ENCODE measurements at regions not wholly inside any gene's neighbourhood (a gene's known extent, or its start where the extent isn't known, plus 50 kb on each side); places are given as distances from the start of the nearest gene placed in this dataset.

DNA sequence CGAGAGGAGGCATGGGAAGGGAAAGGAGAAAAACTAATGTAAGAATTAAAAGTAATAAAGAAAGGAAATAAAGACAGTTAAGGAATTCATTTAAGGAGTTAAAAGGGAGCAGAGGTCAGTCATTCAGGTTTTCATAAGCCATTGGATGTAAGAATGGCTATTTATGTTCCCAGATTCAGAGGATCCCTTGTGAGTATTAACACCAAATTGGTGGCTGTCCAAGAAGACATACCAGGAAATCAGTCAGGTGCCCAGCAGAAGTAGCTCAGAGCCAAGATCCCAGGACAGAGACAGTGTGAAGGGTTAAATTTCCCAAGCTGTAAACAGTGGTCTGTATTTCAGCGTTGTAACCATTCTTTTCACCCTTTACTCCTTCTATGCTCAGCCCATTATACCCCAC lies 550.4 kb downstream of the BCL11A start:
- TF ChIP-seq CTCF (IDR thresholded peaks at IDR 0.05) (no peak), POLR2A (IDR thresholded peaks at IDR 0.05) (no peak)

All from Peyer's patch (tissue), 4 donors.